Endothelial cell (in vitro differentiated cells): ENCODE measurements at regions not wholly inside any gene's neighbourhood (a gene's known extent, or its start where the extent isn't known, plus 50 kb on each side); places are given as distances from the start of the nearest gene placed in this dataset.

Experiments
- DNase-seq: peaks from one replicate; pipeline ENCODE4 v3.0.0; 2021; ENCODE audit warnings: low spot score
- H3K27ac Mint-ChIP-seq: one replicate; pipeline ENCODE4 v1.8.0; 2021; ENCODE audit warnings: mixed read lengths, inconsistent platforms; ENCODE audit not compliant: unreplicated experiment
- H3K27me3 Mint-ChIP-seq: one replicate; pipeline ENCODE4 v1.8.0; 2021; ENCODE audit warnings: mild to moderate bottlenecking, moderate library complexity, mixed read lengths, inconsistent platforms; ENCODE audit not compliant: unreplicated experiment
- H3K36me3 Mint-ChIP-seq: one replicate; pipeline ENCODE4 v1.8.0; 2021; ENCODE audit warnings: mild to moderate bottlenecking, low read depth, mixed read lengths, inconsistent platforms; ENCODE audit not compliant: unreplicated experiment
- H3K4me1 Mint-ChIP-seq: one replicate; pipeline ENCODE4 v1.8.0; 2021; ENCODE audit warnings: mild to moderate bottlenecking, mixed read lengths, inconsistent platforms; ENCODE audit not compliant: unreplicated experiment
- H3K4me3 Mint-ChIP-seq: one replicate; pipeline ENCODE4 v1.8.0; 2021; ENCODE audit warnings: mild to moderate bottlenecking, mixed read lengths, inconsistent platforms; ENCODE audit not compliant: unreplicated experiment
- H3K9me3 Mint-ChIP-seq: one replicate; pipeline ENCODE4 v1.8.0; 2021; ENCODE audit warnings: mixed read lengths, inconsistent platforms; ENCODE audit not compliant: unreplicated experiment
- CTCF ChIP-seq: fragments of 200-600 bp; sonication (generic); IDR thresholded peaks from one replicate; pipeline ENCODE4 v1.5.0; 2021; ENCODE audit warnings: antibody characterized with exemption; ENCODE audit not compliant: unreplicated experiment

- H3K27ac Mint-ChIP-seq: no peak overlapping the region
- no peaks in the 10 kb centered on the region for H3K9me3 Mint-ChIP-seq
- DNase-seq: no peak
- H3K4me1 Mint-ChIP-seq: peaks cover 8% of the 10 kb centered on the region
- no peak overlapping the region for H3K4me3 Mint-ChIP-seq
- no peaks in the 10 kb centered on the region for H3K36me3 Mint-ChIP-seq
- no peak for TF ChIP-seq CTCF
- no peaks in the 10 kb centered on the region for H3K27me3 Mint-ChIP-seq
Measured at GRCh38 chr5:124544366-124545055, 201.9 kb downstream of the ZNF608 start.

GRCh38 chr5:124538931-124539330 is 207.5 kb downstream of the ZNF608 start:
- DNase-seq: no peak
- no peak overlapping the region for H3K27ac Mint-ChIP-seq
- H3K36me3 Mint-ChIP-seq: no peaks in the 10 kb centered on the region
- H3K4me1 Mint-ChIP-seq: peaks cover 10% of the 10 kb centered on the region
- H3K4me3 Mint-ChIP-seq: no peak overlapping the region
- no peak for TF ChIP-seq CTCF
- peaks cover 5% of the 10 kb centered on the region for H3K27me3 Mint-ChIP-seq
- no peaks in the 10 kb centered on the region for H3K9me3 Mint-ChIP-seq

GRCh38 chr5:124538191-124538590 is 208.2 kb downstream of the ZNF608 start:
- Mint-ChIP-seq H3K27ac (no peak overlapping the region), H3K27me3 (peaks cover 6% of the 10 kb centered on the region), H3K4me3 (no peak overlapping the region), H3K9me3 (no peaks in the 10 kb centered on the region), H3K36me3 (no peaks in the 10 kb centered on the region), H3K4me1 (peaks cover 10% of the 10 kb centered on the region)
- no peak for TF ChIP-seq CTCF
- no peak for DNase-seq

- no peaks in the 10 kb centered on the region for H3K9me3 Mint-ChIP-seq
- H3K27me3 Mint-ChIP-seq: peaks cover 6% of the 10 kb centered on the region
- DNase-seq: no peak
- no peak overlapping the region for H3K27ac Mint-ChIP-seq
- H3K36me3 Mint-ChIP-seq: no peaks in the 10 kb centered on the region
- peaks cover 10% of the 10 kb centered on the region for H3K4me1 Mint-ChIP-seq
- no peak overlapping the region for H3K4me3 Mint-ChIP-seq
- no peak for TF ChIP-seq CTCF
Measured at GRCh38 chr5:124537522-124537921, 208.9 kb downstream of the ZNF608 start.

GRCh38 chr5:124537107-124537506 is 209.3 kb downstream of the ZNF608 start:
- no peaks in the 10 kb centered on the region for H3K36me3 Mint-ChIP-seq
- H3K4me1 Mint-ChIP-seq: peaks cover 10% of the 10 kb centered on the region
- H3K4me3 Mint-ChIP-seq: no peak overlapping the region
- no peaks in the 10 kb centered on the region for H3K9me3 Mint-ChIP-seq
- TF ChIP-seq CTCF: no peak
- DNase-seq: no peak
- peaks cover 6% of the 10 kb centered on the region for H3K27me3 Mint-ChIP-seq
- no peak overlapping the region for H3K27ac Mint-ChIP-seq
